ENCODE measurements at regions not wholly inside any gene's neighbourhood (a gene's known extent, or its start where the extent isn't known, plus 50 kb on each side); places are given as distances from the start of the nearest gene placed in this dataset.

DNA sequence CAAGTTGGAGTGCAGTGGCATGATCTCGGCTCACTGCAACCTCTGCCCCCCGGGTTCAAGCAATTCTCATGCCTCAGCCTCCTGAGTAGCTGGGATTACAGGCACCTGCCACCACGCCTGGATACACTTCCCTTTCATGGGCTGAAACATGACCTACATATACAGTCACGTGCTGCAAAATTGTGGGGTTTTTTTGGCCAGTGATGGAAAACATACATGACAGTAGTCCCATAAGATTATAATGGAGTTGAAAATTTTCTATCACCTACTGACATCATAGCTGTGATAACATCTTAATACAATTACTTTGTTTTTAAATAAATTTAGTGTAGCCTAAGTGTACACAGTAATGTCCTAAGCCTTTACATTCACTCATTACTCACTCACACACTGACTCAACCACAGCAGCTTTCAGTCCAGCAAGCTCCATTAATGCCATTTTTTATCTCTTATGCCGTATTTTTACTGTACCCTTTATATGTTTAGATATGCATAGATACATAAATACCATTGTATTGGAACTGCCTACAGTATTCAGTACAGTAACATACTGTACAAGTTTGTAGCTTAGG lies 79.9 kb upstream of the TMEM196 start:
- DNase-seq (ENCODE audit: low spot score), result no peak

GRCh38 chr7:19852192-19852591 lies 78.8 kb upstream of the TMEM196 start:
- DNase-seq (ENCODE audit: low spot score), result no peak

- DNase-seq (ENCODE audit: low spot score), result no peak
Observed at GRCh38 chr7:19851504-19851903, 78.1 kb upstream of the TMEM196 start.

DNA sequence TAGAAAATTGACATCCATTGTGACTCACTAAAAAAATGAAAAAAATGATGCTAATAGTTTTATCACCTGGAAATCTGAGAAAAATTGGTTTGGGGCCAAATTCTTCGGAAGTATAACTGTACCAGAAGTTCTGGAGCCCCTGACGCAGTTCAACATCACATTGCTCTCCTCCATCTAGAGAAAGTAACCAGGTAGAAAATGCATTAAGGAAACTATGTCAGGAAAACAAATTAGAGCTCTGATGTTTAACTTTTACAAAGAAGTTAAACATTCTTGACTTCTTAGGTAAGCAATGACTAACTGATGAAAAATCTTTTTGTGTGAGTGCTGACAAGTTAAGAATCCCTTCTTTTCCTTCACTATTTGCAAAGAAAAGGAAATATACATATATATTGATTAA lies 61.1 kb upstream of the TMEM196 start:
- DNase-seq (ENCODE audit: low spot score), result no peak

DNA sequence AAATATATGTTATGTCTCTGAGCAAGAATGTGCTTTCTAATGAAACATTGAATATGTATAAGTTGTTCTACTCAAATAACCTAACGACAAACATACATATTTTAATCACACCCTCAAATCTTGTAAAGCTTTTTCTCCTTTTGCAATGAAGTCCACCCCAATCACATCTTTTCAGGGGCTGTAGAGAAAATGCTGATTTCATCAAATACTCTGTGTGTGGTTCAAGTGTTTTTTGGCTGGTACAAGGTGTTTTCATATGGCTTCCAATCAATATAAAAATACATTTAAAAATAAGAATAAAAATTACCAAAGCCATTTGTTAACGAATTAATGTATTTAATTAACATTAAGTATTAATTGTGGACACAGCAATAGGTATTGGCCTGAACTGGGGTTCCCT lies 57.2 kb upstream of the TMEM196 start:
- no peak for DNase-seq (ENCODE audit: low spot score)

Data from Ammon's horn (tissue), 1 donor.